AG04450 (cell line): ENCODE measurements at regions not wholly inside any gene's neighbourhood (a gene's known extent, or its start where the extent isn't known, plus 50 kb on each side); places are given as distances from the start of the nearest gene placed in this dataset.

ENCODE experiments used
- CTCF ChIA-PET: fragments of 300-600, 350-600 bp; formaldehyde crosslinking; extraction: SDS; loops from one replicate; lab custom pipeline; 2022; ENCODE audit warnings: antibody characterized with exemption, inconsistent platforms; lab: Charles Lee
- POLR2A ChIA-PET: fragments of 350-600 bp; formaldehyde crosslinking; extraction: SDS; loops from one replicate; lab custom pipeline; 2021; ENCODE audit warnings: antibody characterized with exemption, inconsistent platforms; lab: Yijun Ruan, JAX
- DNase-seq: peaks from one replicate; pipeline ENCODE4 v3.0.0-alpha.2; 2011; ENCODE audit warnings: low read depth, low spot score
- H3K27ac ChIP-seq: one replicate; pipeline ENCODE4 v1.5.1; 2012; ENCODE audit warnings: low read depth, low read length, control low read depth
- H3K27me3 ChIP-seq: one replicate; pipeline ENCODE4 v1.6.0; 2012; ENCODE audit warnings: low read length; ENCODE audit not compliant: control insufficient read depth, insufficient read depth
- H3K4me3 ChIP-seq: 2 replicates; pipeline ENCODE4 v1.5.1; 2011; ENCODE audit warnings: mild to moderate bottlenecking, low read depth, low read length, control low read depth
- H3K9me3 ChIP-seq: 2 replicates; pipeline ENCODE4 v1.5.1; 2012; ENCODE audit warnings: low read length; ENCODE audit not compliant: control insufficient read depth, insufficient read depth
- CTCF ChIP-seq: IDR thresholded peaks from 2 replicates; pipeline ENCODE4 v1.5.1; 2011; ENCODE audit warnings: low read depth, low read length, control low read depth, inconsistent platforms

- ChIA-PET CTCF (interaction anchor here (2.6 kb wide), 1 partner anchor 36 kb away, joined by 13 read pairs; no protein-coding TSS in a partner anchor), POLR2A (no interaction called here)
- no peak overlapping the region for H3K27ac ChIP-seq
- no peak for TF ChIP-seq CTCF
- H3K4me3 ChIP-seq: no peak overlapping the region
- no peaks in the 10 kb centered on the region for H3K27me3 ChIP-seq
- peak; percentile 11 for DNase-seq
- H3K9me3 ChIP-seq: no peaks in the 10 kb centered on the region
These were observed 339.2 kb upstream of the PODXL start for GRCh38 chr7:131895541-131896164.

GRCh38 chr7:131893631-131894340, 337.4 kb upstream of the PODXL start:
- ChIA-PET CTCF (no interaction called here), POLR2A (no interaction called here)
- Histone ChIP-seq H3K9me3 (no peaks in the 10 kb centered on the region), H3K4me3 (no peak overlapping the region), H3K27ac (no peak overlapping the region), H3K27me3 (no peaks in the 10 kb centered on the region)
- no peak for TF ChIP-seq CTCF
- DNase-seq: no peak

GRCh38 chr7:131890176-131890575, 333.7 kb upstream of the PODXL start:
- DNase-seq: no peak
- Histone ChIP-seq H3K9me3 (peaks cover 6% of the 10 kb centered on the region; the same call in 1 of the 2 replicates), H3K4me3 (no peak overlapping the region), H3K27ac (no peak overlapping the region), H3K27me3 (no peaks in the 10 kb centered on the region)
- CTCF ChIA-PET: interaction anchor here (0.6 kb wide), 1 partner anchor 428 kb away, joined by 11 read pairs; no protein-coding TSS in a partner anchor
- no peak for TF ChIP-seq CTCF
- POLR2A ChIA-PET: no interaction called here

GRCh38 chr7:131889572-131890150, 333.2 kb upstream of the PODXL start:
- CTCF ChIA-PET: no interaction called here
- no peak for TF ChIP-seq CTCF
- Histone ChIP-seq H3K27ac (no peak overlapping the region), H3K27me3 (no peaks in the 10 kb centered on the region), H3K9me3 (peaks cover 7% of the 10 kb centered on the region; the same call in 1 of the 2 replicates), H3K4me3 (no peak overlapping the region)
- POLR2A ChIA-PET: no interaction called here
- DNase-seq: no peak

- ChIA-PET POLR2A (no interaction called here), CTCF (interaction anchor here (0.6 to 1.8 kb wide), 3 partner anchors 25 to 162 kb away, joined by 3 to 6 read pairs (median 5); no protein-coding TSS in a partner anchor)
- Histone ChIP-seq H3K27ac (no peak overlapping the region), H3K27me3 (no peaks in the 10 kb centered on the region), H3K4me3 (no peak overlapping the region), H3K9me3 (peaks cover 7% of the 10 kb centered on the region; the same call in 1 of the 2 replicates)
- TF ChIP-seq CTCF: no peak
- DNase-seq: no peak
These were observed 327.3 kb upstream of the PODXL start for GRCh38 chr7:131883769-131884168.
